A549 (cell line): ENCODE measurements at regions not wholly inside any gene's neighbourhood (a gene's known extent, or its start where the extent isn't known, plus 50 kb on each side); places are given as distances from the start of the nearest gene placed in this dataset.

Source experiments
- ATAC-seq, 2 experiments: fragments of 200-7000 bp in 1 of 2; fragments of >200 bp in 1 of 2; cut with Nextera tagmentation in 1 of 2; cut with Tn5 transposase in 1 of 2; 3 replicates each; pipeline versions ENCODE4 v1.8.0 to v1.9.1; 2018 to 2020; ENCODE audit warnings: mild to moderate bottlenecking in 1 of 2, moderate library complexity in 1 of 2
- CTCF ChIA-PET: fragments of 300-600 bp; sonication (Branson Sonifier 250); formaldehyde crosslinking; extraction: SDS; loops from one replicate; lab custom pipeline; 2021; ENCODE audit warnings: antibody characterized with exemption, inconsistent platforms; lab: Yijun Ruan, JAX
- POLR2A ChIA-PET: fragments of 350-600 bp; formaldehyde crosslinking; extraction: SDS; loops from one replicate; lab custom pipeline; 2021; ENCODE audit warnings: antibody characterized with exemption, inconsistent platforms; lab: Yijun Ruan, JAX
- DNase-seq, 2 experiments: peaks; one replicate each; pipeline versions ENCODE4 v3.0.0 to v3.0.0-alpha.2; 2011 to 2016; ENCODE audit warnings: low read depth in 1 of 2, low spot score in 1 of 2
- FAIRE-seq: peaks from 2 replicates; lab custom pipeline; 2011; peaks lifted over from hg19 to GRCh38; lab: Jason Lieb, UNC
- H3K27ac ChIP-seq, 2 experiments: fragments of >200 bp; sonication (Bioruptor Twin); formaldehyde crosslinking; 3 replicates each; pipeline ENCODE4 v1.5.1; 2016 to 2017
- H3K4me1 ChIP-seq: fragments of >200 bp; sonication (Bioruptor Twin); formaldehyde crosslinking; 3 replicates; pipeline ENCODE4 v1.6.1; 2016
- H3K4me2 ChIP-seq: fragments of >200 bp; sonication (Bioruptor Twin); formaldehyde crosslinking; 3 replicates; pipeline ENCODE4 v1.6.1; 2016
- H3K4me3 ChIP-seq: fragments of >200 bp; sonication (Bioruptor Twin); formaldehyde crosslinking; 3 replicates; pipeline ENCODE4 v1.5.1; 2016
- H3K9me3 ChIP-seq: fragments of >200 bp; sonication (Bioruptor Twin); formaldehyde crosslinking; 3 replicates; pipeline ENCODE4 v1.6.1; 2016
- CEBPB ChIP-seq, 2 experiments: fragments of >200 bp in 1 of 2; sonication (Bioruptor Twin) in 1 of 2; formaldehyde crosslinking in 1 of 2; IDR thresholded peaks; 2 replicates each; pipeline ENCODE4 v1.6.1; 2012 to 2016
- CHD2 ChIP-seq: fragments of 150-350 bp; IDR thresholded peaks from 2 replicates; pipeline ENCODE4 v1.6.1; 2014; ENCODE audit warnings: low read length; ENCODE audit not compliant: partially characterized antibody
- CHD4 ChIP-seq: fragments of 200-600 bp; sonication (generic); IDR thresholded peaks from 2 replicates; pipeline ENCODE4 v1.6.1; 2016; ENCODE audit warnings: antibody characterized with exemption, mild to moderate bottlenecking, borderline replicate concordance
- GATA3 ChIP-seq: IDR thresholded peaks from 2 replicates; pipeline ENCODE4 v1.6.1; 2012; ENCODE audit warnings: borderline replicate concordance
- HEYL ChIP-seq: fragments of 250-450 bp; sonication (Bioruptor Pico); IDR thresholded peaks from 2 replicates; pipeline ENCODE4 v1.8.0; 2021; ENCODE audit warnings: mild to moderate bottlenecking, moderate library complexity
- HOXB5 ChIP-seq: fragments of 250-450 bp; sonication (Bioruptor Pico); IDR thresholded peaks from 2 replicates; pipeline ENCODE4 v1.5.0; 2020; ENCODE audit warnings: mild to moderate bottlenecking, moderate library complexity
- KDM1A ChIP-seq: fragments of 200-600 bp; sonication (generic); IDR thresholded peaks from 2 replicates; pipeline ENCODE4 v1.6.1; 2016; ENCODE audit warnings: low read depth, mild to moderate bottlenecking
- MAFK ChIP-seq: fragments of 450-650 bp; IDR thresholded peaks from 2 replicates; pipeline ENCODE4 v1.6.1; 2014; ENCODE audit not compliant: partially characterized antibody
- MYC ChIP-seq: IDR thresholded peaks from 2 replicates; pipeline ENCODE4 v1.6.1; 2012; ENCODE audit warnings: mild to moderate bottlenecking, inconsistent platforms, low read length, improper control_type of control experiment, borderline replicate concordance
- NFE2L2 ChIP-seq: fragments of 150-350 bp; conservative IDR thresholded peaks from 2 replicates; pipeline ENCODE4 v1.6.1; 2014; ENCODE audit warnings: low read length
- POLR2A ChIP-seq: IDR thresholded peaks from 2 replicates; pipeline ENCODE4 v1.6.1; 2012; ENCODE audit warnings: mild to moderate bottlenecking, low read length
- RARB ChIP-seq: fragments of 250-450 bp; sonication (Bioruptor Pico); IDR thresholded peaks from 2 replicates; pipeline ENCODE4 v1.8.0; 2021; ENCODE audit warnings: mild to moderate bottlenecking, moderate library complexity
- SMC3 ChIP-seq: fragments of >200 bp; sonication (Bioruptor Twin); formaldehyde crosslinking; IDR thresholded peaks from 3 replicates; pipeline ENCODE4 v1.6.1; 2018; ENCODE audit warnings: inconsistent platforms
- SREBF2 ChIP-seq: fragments of 450-650 bp; IDR thresholded peaks from 2 replicates; pipeline ENCODE4 v1.6.1; 2014; ENCODE audit warnings: mild to moderate bottlenecking, moderate library complexity
- TP53 ChIP-seq: fragments of 250-450 bp; sonication (Bioruptor Pico); IDR thresholded peaks from 2 replicates; pipeline ENCODE4 v1.5.0; 2021; ENCODE audit warnings: mild to moderate bottlenecking, moderate library complexity
- ZNF302 ChIP-seq: fragments of 250-450 bp; sonication (Bioruptor Pico); IDR thresholded peaks from 2 replicates; pipeline ENCODE4 v1.9.0; 2021; ENCODE audit warnings: inconsistent platforms, mild to moderate bottlenecking, moderate library complexity
- WGBS: methylation state at CpG from one replicate; pipeline ENCODE4 v1.1.6; 2017; ENCODE audit errors: missing lambda C conversion rate; 5-methylcytosine and 5-hydroxymethylcytosine counted together
- TF ChIP-seq, protein P1 (sequence below): IDR thresholded peaks from 2 replicates; pipeline ENCODE4 v1.6.1; 2012
- TF ChIP-seq, protein P2 (sequence below): fragments of >200 bp; sonication (Bioruptor Twin); formaldehyde crosslinking; IDR thresholded peaks from 3 replicates; pipeline ENCODE4 v1.6.1; 2016
- TF ChIP-seq, protein P3 (sequence below): fragments of 200-600 bp; sonication (generic); IDR thresholded peaks from 2 replicates; pipeline ENCODE4 v1.6.1; 2016; ENCODE audit warnings: antibody characterized with exemption, mild to moderate bottlenecking, moderate library complexity

DNA sequence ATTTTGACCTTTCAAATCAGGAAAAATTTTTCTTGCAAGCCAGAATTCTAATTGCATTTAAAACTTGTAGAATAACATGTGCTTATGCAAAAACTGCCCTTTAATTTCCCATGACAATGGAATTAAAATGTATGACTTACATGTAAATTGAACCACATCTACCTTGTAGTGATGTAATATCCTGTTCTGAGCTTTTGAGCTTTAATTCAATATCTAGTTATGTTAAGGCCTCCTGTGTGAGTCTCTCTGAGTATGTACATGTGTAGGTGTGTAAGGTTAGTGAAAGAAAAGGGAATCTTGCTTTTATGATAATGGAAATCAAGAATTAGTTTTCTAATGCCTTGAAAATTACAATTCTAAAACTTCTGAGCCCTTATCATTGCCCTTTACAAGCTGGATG is 344.8 kb upstream of the AKR1E2 start:
- H3K27ac ChIP-seq: no peak overlapping the region
- no peak for ATAC-seq
- no peak for DNase-seq
- H3K9me3 ChIP-seq: 0 out of 3 replicates have a peak, but pooled peaks cover 3% of the 10 kb centered on the region
- no peak overlapping the region for H3K4me3 ChIP-seq
- ChIA-PET POLR2A (no interaction called here), CTCF (interaction anchor here (2.8 kb wide), 1 partner anchor 20 kb away, joined by 7 read pairs; no protein-coding TSS in a partner anchor)
- TF ChIP-seq ZNF302 (CRISPR knock-in tag) (no peak), MYC (no peak), NFE2L2 (no peak), SMC3 (no peak)
- TF ChIP-seq, protein P1, sequence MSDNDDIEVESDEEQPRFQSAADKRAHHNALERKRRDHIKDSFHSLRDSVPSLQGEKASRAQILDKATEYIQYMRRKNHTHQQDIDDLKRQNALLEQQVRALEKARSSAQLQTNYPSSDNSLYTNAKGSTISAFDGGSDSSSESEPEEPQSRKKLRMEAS: no peak
- FAIRE-seq: no peak
- H3K4me2 ChIP-seq: no peak overlapping the region
- no peaks in the 10 kb centered on the region for H3K4me1 ChIP-seq

DNA sequence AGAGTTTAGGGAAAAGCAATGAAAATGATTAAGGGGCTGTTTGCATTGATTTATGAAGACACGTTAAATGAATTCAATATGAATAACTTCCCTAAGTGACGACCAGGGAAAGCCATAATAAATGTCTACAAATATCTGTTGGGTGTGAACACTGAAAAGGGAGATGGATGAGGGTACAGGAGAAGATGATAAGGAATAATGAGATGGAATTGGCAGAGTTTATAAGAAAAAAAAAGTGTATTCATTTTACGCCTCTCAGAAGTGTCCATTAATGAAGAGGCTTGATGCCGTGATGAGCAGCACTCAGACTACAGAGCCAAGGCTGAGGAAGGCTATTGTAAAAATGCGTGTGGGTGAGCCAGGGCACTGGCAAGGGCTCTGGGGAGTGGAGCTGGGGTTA is 346.7 kb upstream of the AKR1E2 start:
- no peak for DNase-seq
- FAIRE-seq: no peak
- 71% methylated on average over 5 of the region's 5 CpGs for WGBS
- TF ChIP-seq GATA3: no peak
- ChIA-PET CTCF (no interaction called here), POLR2A (no interaction called here)
- no peak overlapping the region for H3K27ac ChIP-seq
- ATAC-seq: no peak
- no peak overlapping the region for H3K4me2 ChIP-seq
- no peak overlapping the region for H3K4me3 ChIP-seq
- H3K9me3 ChIP-seq: 0 out of 3 replicates have a peak, but pooled peaks cover 3% of the 10 kb centered on the region
- no peaks in the 10 kb centered on the region for H3K4me1 ChIP-seq

DNA sequence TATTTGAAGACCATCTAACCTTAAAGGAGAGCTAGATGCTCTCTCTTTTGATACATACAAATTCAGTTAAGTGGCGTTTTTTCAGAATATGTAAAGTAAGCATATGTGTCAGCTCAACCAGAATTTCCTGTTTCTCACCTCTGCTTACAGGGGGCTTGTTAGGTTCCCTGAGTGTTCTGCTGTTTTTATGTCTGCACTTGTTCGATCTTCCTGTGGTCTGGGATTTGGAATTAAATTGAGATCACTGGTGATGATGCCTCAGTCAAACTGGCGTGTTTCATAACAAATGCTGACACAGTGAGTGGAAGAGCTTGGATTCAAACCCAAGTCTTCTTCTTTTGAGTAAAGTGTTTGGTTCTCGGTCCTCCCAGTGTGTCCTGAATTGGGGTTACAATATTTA is 348.3 kb upstream of the AKR1E2 start:
- TF ChIP-seq, protein P2, sequence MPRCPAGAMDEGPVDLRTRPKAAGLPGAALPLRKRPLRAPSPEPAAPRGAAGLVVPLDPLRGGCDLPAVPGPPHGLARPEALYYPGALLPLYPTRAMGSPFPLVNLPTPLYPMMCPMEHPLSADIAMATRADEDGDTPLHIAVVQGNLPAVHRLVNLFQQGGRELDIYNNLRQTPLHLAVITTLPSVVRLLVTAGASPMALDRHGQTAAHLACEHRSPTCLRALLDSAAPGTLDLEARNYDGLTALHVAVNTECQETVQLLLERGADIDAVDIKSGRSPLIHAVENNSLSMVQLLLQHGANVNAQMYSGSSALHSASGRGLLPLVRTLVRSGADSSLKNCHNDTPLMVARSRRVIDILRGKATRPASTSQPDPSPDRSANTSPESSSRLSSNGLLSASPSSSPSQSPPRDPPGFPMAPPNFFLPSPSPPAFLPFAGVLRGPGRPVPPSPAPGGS: no peak
- no peak for TF ChIP-seq KDM1A
- TF ChIP-seq HEYL (CRISPR knock-in tag): no peak
- no peak for TF ChIP-seq CHD4
- TF ChIP-seq ZNF302 (CRISPR knock-in tag): no peak
- TF ChIP-seq POLR2A: no peak
- TF ChIP-seq TP53 (CRISPR knock-in tag): no peak
- no peak for TF ChIP-seq CEBPB (IDR thresholded peaks at IDR 0.05)
- TF ChIP-seq CHD2: no peak
- TF ChIP-seq HOXB5 (CRISPR knock-in tag): no peak
- TF ChIP-seq, protein P3, sequence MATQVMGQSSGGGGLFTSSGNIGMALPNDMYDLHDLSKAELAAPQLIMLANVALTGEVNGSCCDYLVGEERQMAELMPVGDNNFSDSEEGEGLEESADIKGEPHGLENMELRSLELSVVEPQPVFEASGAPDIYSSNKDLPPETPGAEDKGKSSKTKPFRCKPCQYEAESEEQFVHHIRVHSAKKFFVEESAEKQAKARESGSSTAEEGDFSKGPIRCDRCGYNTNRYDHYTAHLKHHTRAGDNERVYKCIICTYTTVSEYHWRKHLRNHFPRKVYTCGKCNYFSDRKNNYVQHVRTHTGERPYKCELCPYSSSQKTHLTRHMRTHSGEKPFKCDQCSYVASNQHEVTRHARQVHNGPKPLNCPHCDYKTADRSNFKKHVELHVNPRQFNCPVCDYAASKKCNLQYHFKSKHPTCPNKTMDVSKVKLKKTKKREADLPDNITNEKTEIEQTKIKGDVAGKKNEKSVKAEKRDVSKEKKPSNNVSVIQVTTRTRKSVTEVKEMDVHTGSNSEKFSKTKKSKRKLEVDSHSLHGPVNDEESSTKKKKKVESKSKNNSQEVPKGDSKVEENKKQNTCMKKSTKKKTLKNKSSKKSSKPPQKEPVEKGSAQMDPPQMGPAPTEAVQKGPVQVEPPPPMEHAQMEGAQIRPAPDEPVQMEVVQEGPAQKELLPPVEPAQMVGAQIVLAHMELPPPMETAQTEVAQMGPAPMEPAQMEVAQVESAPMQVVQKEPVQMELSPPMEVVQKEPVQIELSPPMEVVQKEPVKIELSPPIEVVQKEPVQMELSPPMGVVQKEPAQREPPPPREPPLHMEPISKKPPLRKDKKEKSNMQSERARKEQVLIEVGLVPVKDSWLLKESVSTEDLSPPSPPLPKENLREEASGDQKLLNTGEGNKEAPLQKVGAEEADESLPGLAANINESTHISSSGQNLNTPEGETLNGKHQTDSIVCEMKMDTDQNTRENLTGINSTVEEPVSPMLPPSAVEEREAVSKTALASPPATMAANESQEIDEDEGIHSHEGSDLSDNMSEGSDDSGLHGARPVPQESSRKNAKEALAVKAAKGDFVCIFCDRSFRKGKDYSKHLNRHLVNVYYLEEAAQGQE: no peak
- TF ChIP-seq MAFK: no peak
- no peak for TF ChIP-seq RARB (CRISPR knock-in tag)
- no peak for TF ChIP-seq SREBF2
- TF ChIP-seq, all 56 proteins: peak for 0
- DNase-seq (no peak), ATAC-seq (no peak), FAIRE-seq (no peak)
- H3K4me3 ChIP-seq: no peak overlapping the region
- no peak overlapping the region for H3K4me2 ChIP-seq
- H3K4me1 ChIP-seq: no peaks in the 10 kb centered on the region
- CTCF ChIA-PET: no interaction called here
- POLR2A ChIA-PET: no interaction called here
- H3K9me3 ChIP-seq: 0 out of 3 replicates have a peak, but pooled peaks cover 3% of the 10 kb centered on the region
- WGBS: 69% methylated on average over 4 of the region's 4 CpGs
- no peak overlapping the region for H3K27ac ChIP-seq
